Stimulated activated CD4-positive, alpha-beta T cell treated with anti-CD3 and anti-CD28 coated beads, TNF-alpha, amount 100 ng/mL, for 48 hours (primary cell): ENCODE measurements at regions not wholly inside any gene's neighbourhood (a gene's known extent, or its start where the extent isn't known, plus 50 kb on each side); places are given as distances from the start of the nearest gene placed in this dataset.
A peak's percentile ranks its signal among the peaks of the same experiment; 100 is the strongest.

Source experiments
- DNase-seq, 3 donors: peaks; one replicate each; pipeline ENCODE4 v3.0.0-alpha.2; 2020; ENCODE audit warnings: low read depth in 3 of 3

- DNase-seq = no peak
These were observed 427.4 kb downstream of the AACS start for GRCh38 chr12:125492354-125493270.

GRCh38 chr12:125493704-125494308 lies 428.6 kb downstream of the AACS start:
- DNase-seq = no peak

GRCh38 chr12:125503128-125503527 lies 437.9 kb downstream of the AACS start:
- no peak for DNase-seq

GRCh38 chr12:125509195-125509594 lies 444.0 kb downstream of the AACS start:
- no peak for DNase-seq

- DNase-seq = no peak
These were observed 447.5 kb downstream of the AACS start for GRCh38 chr12:125512541-125513298.

GRCh38 chr12:125515887-125516286 lies 450.7 kb downstream of the AACS start:
- no peak for DNase-seq

- no peak for DNase-seq
These were observed 452.8 kb downstream of the AACS start for GRCh38 chr12:125518074-125518473.

- no peak for DNase-seq
These were observed 453.9 kb downstream of the AACS start for GRCh38 chr12:125519026-125519651.

- DNase-seq = no peak
These were observed 460.6 kb downstream of the AACS start for GRCh38 chr12:125525879-125526278.

- no peak for DNase-seq
These were observed 463.0 kb downstream of the AACS start for GRCh38 chr12:125528281-125528680.

- DNase-seq = no peak
These were observed 465.0 kb downstream of the AACS start for GRCh38 chr12:125530201-125530600.

- DNase-seq = no peak
These were observed 465.6 kb downstream of the AACS start for GRCh38 chr12:125530876-125531275.

- no peak for DNase-seq
These were observed 466.3 kb downstream of the AACS start for GRCh38 chr12:125531574-125531973.

- DNase-seq = peak; percentile 1 to 17 (median 5)
These were observed 468.3 kb downstream of the AACS start for GRCh38 chr12:125533434-125534029.

- no peak for DNase-seq
These were observed 473.4 kb downstream of the AACS start for GRCh38 chr12:125538401-125539199.

- DNase-seq = no peak
These were observed 475.5 kb downstream of the AACS start for GRCh38 chr12:125540580-125541204.

GRCh38 chr12:125544960-125545359 lies 479.7 kb downstream of the AACS start:
- no peak for DNase-seq

GRCh38 chr12:125549171-125549570 lies 483.9 kb downstream of the AACS start:
- DNase-seq = no peak

- DNase-seq = no peak
These were observed 484.6 kb downstream of the AACS start for GRCh38 chr12:125549836-125550235.

GRCh38 chr12:125552295-125552694 lies 487.1 kb downstream of the AACS start:
- DNase-seq = no peak
